ENCODE measurements at regions not wholly inside any gene's neighbourhood (a gene's known extent, or its start where the extent isn't known, plus 50 kb on each side); places are given as distances from the start of the nearest gene placed in this dataset.

- in situ Hi-C loops (cut with MboI; ENCODE audit: low sequenced_read_pairs) = no loop called here
- no peaks in the 10 kb centered on the region for H3K36me3 ChIP-seq (ENCODE audit: control insufficient read depth, insufficient read depth, low read length)
- H3K14ac ChIP-seq (replicated peaks; ENCODE audit: low read depth, low read length) = no peak overlapping the region
- H2AFZ ChIP-seq (replicated peaks; ENCODE audit: low read length, poor library complexity) = no peak overlapping the region
- 0 out of 2 replicates have a peak, but pooled peaks cover 1% of the 10 kb centered on the region for H3K9me3 ChIP-seq (ENCODE audit: control insufficient read depth, insufficient read depth, low read length)
- no peak overlapping the region for H2AK9ac ChIP-seq (replicated peaks; ENCODE audit: low read depth, low read length, poor library complexity)
- no peak overlapping the region for H2BK5ac ChIP-seq (ENCODE audit: low read depth, low read length, poor library complexity, severe bottlenecking)
- no peak overlapping the region for H3K4me3 ChIP-seq (ENCODE audit: insufficient read depth, low read depth, low read length)
- no TSS peak for BruUV-seq (replicated peaks)
- dilution Hi-C loops (cut with HindIII; ENCODE audit: low sequenced_read_pairs, unreplicated experiment) = no loop called here
- H3K18ac ChIP-seq (ENCODE audit: low read depth, low read length) = no peak overlapping the region
- H3K27me3 ChIP-seq (ENCODE audit: control insufficient read depth, insufficient read depth, low read length) = no peaks in the 10 kb centered on the region
- no peaks in the 10 kb centered on the region for H3K79me1 ChIP-seq (ENCODE audit: low read depth in 1 of 2, low read length in 2 of 2)
- no peak overlapping the region for H4K5ac ChIP-seq (ENCODE audit: low read depth, low read length)
- H3K23ac ChIP-seq (ENCODE audit: low read depth, low read length) = no peak overlapping the region
- POLR2A ChIA-PET (ENCODE audit: unreplicated experiment) = no interaction called here
- no peak for DNase-seq
- H3K4me1 ChIP-seq (ENCODE audit: control insufficient read depth, insufficient read depth, low read length) = no peaks in the 10 kb centered on the region
- no peak overlapping the region for H2AK5ac ChIP-seq (ENCODE audit: low read depth, low read length)
- H3K4me2 ChIP-seq (ENCODE audit: low read depth, low read length) = no peak overlapping the region
- CTCF ChIA-PET = no interaction called here
- H4K20me1 ChIP-seq (ENCODE audit: insufficient read depth, low read length) = no peaks in the 10 kb centered on the region
- TF ChIP-seq FOS (IDR thresholded peaks at IDR 0.05; ENCODE audit: low read depth, low read length) (no peak), MAZ (IDR thresholded peaks at IDR 0.05; ENCODE audit: borderline replicate concordance, low read depth, low read length) (no peak), USF2 (IDR thresholded peaks at IDR 0.05; ENCODE audit: low read depth, low read length) (no peak), POLR2A (IDR thresholded peaks at IDR 0.05; ENCODE audit: low read depth, low read length) (no peak), RCOR1 (IDR thresholded peaks at IDR 0.05; ENCODE audit: insufficient replicate concordance, low read length) (no peak), MXI1 (IDR thresholded peaks at IDR 0.05; ENCODE audit: borderline replicate concordance, low read depth, low read length) (no peak), ELK1 (IDR thresholded peaks at IDR 0.05; ENCODE audit: borderline replicate concordance, low read depth, low read length) (no peak)
- H3K27ac ChIP-seq (ENCODE audit: insufficient read depth, low read length) = no peak overlapping the region
- no peak overlapping the region for H3K56ac ChIP-seq (ENCODE audit: extremely low read depth, insufficient read depth, low read length)
- H3K9me1 ChIP-seq (ENCODE audit: insufficient read depth, low read length) = no peaks in the 10 kb centered on the region
- ATAC-seq (ENCODE audit: low read depth) = no peak
- H2BK20ac ChIP-seq (ENCODE audit: low read depth, low read length) = no peak overlapping the region
- H3K4ac ChIP-seq (ENCODE audit: low read depth, low read length) = no peak overlapping the region
- intact Hi-C loops (cut with micrococcal nuclease) = no loop called here
- H2BK120ac ChIP-seq (ENCODE audit: low read depth, low read length) = no peak overlapping the region
- no CpG with 5 or more reads among the region's 1 CpG for WGBS, 2 experiments (ENCODE audit: extremely low coverage in 2 of 2, insufficient read length in 1 of 2)
- no peak overlapping the region for H2BK15ac ChIP-seq (ENCODE audit: low read depth, low read length)
- H4K91ac ChIP-seq (ENCODE audit: insufficient read depth, low read depth, low read length) = no peak overlapping the region
- H4K8ac ChIP-seq (ENCODE audit: low read depth in 2 of 2, low read length in 2 of 2) = no peak overlapping the region
- H3K9ac ChIP-seq (ENCODE audit: low read depth, low read length) = no peak overlapping the region
These were observed 1043.1 kb downstream of the JRKL start for GRCh38 chr11:97432926-97433325.

All from IMR-90 (cell line).